GM12891 (cell line): ENCODE measurements at regions not wholly inside any gene's neighbourhood (a gene's known extent, or its start where the extent isn't known, plus 50 kb on each side); places are given as distances from the start of the nearest gene placed in this dataset.

Experiments
- DNase-seq: peaks from one replicate; pipeline ENCODE4 v3.0.0; 2011; ENCODE audit warnings: low spot score; ENCODE audit not compliant: insufficient read length
- FAIRE-seq: peaks from 2 replicates; lab custom pipeline; 2011; peaks lifted over from hg19 to GRCh38; lab: Jason Lieb, UNC
- PAX5 ChIP-seq: IDR thresholded peaks from 2 replicates; pipeline ENCODE4 v1.6.1; 2011; ENCODE audit warnings: low read length, moderate library complexity, mild to moderate bottlenecking; ENCODE audit not compliant: insufficient read depth, severe bottlenecking
- POLR2A ChIP-seq: IDR thresholded peaks from 2 replicates; pipeline ENCODE4 v1.6.1; 2011; ENCODE audit warnings: low read depth, low read length, control low read depth
- POLR2AphosphoS5 ChIP-seq: IDR thresholded peaks from 2 replicates; pipeline ENCODE4 v1.6.1; 2011; ENCODE audit warnings: low read depth, low read length, control low read depth
- POU2F2 ChIP-seq: IDR thresholded peaks from 2 replicates; pipeline ENCODE4 v1.6.1; 2011; ENCODE audit warnings: low read depth, mild to moderate bottlenecking, control low read depth, low read length, moderate library complexity
- SPI1 ChIP-seq: IDR thresholded peaks from 2 replicates; pipeline ENCODE4 v1.6.1; 2011; ENCODE audit warnings: low read depth, low read length, control low read depth
- TAF1 ChIP-seq: IDR thresholded peaks from 2 replicates; pipeline ENCODE4 v1.6.1; 2011; ENCODE audit warnings: low read depth, low read length, control low read depth

DNA sequence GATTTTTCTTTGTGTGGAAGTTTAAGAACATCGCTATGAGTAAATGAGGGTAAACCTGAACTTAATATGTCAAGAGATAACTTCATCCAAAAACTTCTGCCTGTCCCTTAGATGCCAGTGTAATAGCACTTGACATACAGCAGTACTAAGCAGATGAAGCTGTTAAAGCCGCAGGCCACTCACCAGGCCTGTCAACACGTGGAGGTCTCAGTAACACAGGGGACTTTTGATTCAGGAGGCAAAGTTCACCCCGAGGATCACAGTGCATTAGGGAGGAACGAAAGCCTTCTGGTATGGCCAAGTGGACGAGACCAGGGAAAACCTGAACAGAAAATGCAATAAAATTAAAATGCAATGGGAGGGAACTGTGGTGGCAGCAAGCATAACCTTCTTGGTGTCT, 235.7 kb downstream of the CHD9NB start:
- no peak for TF ChIP-seq TAF1
- no peak for TF ChIP-seq SPI1
- TF ChIP-seq POLR2AphosphoS5 = no peak
- TF ChIP-seq POLR2A = no peak
- TF ChIP-seq POU2F2 = no peak
- TF ChIP-seq PAX5 = no peak
- DNase-seq (no peak), FAIRE-seq (no peak)

DNA sequence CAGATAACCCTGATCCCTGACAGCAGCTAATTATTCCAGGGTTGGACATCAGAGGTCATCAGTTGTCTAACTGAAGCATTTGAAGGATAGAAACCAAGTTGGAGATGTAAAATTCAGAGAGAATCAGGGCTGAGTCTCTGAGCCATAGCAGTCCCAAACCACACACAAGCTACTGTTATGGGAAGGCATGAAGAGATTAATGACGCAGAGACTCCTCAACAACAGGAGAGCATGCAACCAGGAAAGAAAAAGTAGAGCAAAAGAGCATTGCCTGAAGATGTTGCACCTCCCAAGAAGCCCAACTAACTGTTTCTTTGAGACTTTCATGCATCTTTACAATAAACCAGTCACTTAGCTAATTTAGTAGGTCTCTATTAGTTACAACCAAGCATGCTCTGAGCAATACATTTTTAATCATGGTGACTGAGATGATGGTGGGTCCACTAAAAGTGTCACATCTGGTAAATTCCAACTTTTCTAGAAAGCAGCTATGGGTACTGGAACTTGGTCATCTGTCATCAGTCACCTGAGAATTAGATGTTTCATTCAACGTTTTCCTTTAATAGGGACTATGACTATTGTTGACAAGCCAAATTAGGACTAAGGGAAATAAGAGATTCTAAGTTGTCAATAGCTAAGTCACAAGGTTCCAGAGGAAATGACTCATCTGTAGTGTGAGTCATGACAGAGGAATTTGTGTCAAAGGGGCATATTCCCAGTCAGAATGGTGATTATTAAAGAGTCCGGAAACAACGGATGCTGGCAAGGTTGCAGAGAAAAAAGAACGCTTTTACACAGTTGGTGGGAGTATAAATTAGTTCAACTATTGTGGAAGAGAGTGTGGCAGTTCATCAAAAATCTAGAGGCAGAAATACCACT, 239.8 kb downstream of the CHD9NB start:
- no peak for FAIRE-seq
- TF ChIP-seq SPI1 (no peak), TAF1 (no peak), PAX5 (no peak), POLR2A (no peak), POLR2AphosphoS5 (no peak), POU2F2 (no peak)
- DNase-seq = no peak

DNA sequence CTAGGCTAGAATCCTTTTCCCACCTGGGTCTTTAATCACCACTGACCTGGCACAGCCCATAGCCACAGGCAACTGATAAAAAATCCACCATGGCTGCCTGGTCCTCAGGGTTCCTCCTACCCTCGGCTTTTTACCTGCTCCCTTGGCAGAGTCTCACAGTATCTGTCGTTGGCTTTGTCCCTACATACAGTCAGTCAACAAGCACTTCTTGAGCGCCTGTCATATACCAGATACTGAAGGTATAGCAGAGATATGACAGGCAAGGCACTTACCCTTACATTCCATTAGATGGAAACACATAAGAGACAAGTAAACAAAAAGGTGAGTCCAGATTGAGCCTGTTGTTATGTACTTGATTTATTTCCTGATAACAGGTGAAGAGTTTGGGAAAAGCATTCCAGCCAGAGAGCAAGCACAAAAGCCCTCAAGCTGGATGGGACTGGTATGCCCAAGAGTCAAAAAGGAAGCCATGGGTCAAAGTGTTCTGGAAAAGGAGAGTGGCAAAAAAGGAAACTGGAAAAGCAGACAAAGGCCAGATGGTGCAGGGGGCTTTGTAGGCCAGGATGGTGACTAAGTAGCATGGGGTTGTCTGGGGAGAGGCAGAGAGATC, 247.0 kb downstream of the CHD9NB start:
- TF ChIP-seq PAX5 (no peak), POU2F2 (no peak), POLR2A (no peak), SPI1 (no peak), TAF1 (no peak), POLR2AphosphoS5 (no peak)
- FAIRE-seq (no peak), DNase-seq (no peak)

DNA sequence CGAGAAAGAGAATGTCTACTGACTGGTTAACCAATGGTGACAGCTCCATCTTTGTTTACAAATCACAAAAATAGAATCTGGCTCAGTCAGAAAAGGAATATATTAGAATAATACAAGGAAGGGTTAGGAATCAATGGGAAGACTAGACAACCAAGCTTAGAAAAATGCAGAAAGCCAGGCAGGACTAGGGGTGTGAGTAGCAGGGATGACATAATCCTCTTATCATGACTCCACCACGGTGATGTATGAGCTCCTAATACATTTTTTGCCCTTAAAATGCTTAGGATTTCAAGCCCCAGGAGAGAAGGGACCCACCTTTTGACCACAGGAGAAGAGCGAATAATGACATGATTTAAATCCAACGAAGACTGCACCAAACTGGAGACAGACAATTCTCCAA, 252.3 kb downstream of the CHD9NB start:
- TF ChIP-seq POLR2AphosphoS5 (no peak), POU2F2 (no peak), TAF1 (no peak), PAX5 (no peak), POLR2A (no peak), SPI1 (no peak)
- DNase-seq = no peak
- no peak for FAIRE-seq

DNA sequence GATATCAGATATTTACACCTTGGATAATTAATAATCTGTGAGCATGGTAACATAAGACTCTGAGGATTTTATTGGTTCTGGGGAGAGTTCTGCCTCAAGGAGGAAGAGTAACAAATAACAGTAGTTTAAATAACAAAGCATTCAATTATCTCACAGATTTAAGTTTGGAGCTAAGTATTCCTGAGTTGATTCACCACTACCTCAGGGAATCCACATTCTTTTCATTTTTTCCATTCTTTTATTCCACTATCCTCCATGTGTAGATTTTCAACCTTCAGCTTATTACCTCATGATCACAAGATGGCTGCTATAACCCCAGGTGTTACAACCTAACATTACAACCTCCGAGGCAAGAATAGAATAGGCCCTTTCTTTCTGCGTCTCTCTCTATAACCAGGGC, 252.2 kb upstream of the TOX3 start:
- DNase-seq = no peak

DNA sequence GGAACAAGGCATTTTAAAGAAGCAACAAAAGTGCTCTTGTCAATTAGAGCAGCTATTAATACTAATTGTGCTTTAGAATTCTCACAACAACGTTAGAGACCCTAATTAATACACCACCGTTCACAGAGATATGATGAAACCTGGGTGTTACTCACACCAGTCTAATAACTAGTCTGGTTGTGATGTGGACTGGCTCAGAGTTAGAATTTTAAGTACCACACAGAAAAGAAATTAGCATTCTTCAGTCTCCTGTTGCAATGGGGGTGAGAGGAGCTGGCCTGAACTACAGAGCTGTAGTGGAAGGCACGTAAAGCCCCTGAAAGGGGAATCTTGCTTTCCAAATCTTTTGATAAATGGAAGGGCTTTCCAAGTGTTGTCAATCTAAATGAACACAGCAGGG, 240.8 kb upstream of the TOX3 start:
- no peak for DNase-seq
- no peak for FAIRE-seq
- TF ChIP-seq POLR2A (no peak), POLR2AphosphoS5 (no peak), POU2F2 (no peak)

More for the DNA sequence above, 252.2 kb upstream of the TOX3 start:
- TF ChIP-seq SPI1 (no peak), POLR2AphosphoS5 (no peak), POU2F2 (no peak), POLR2A (no peak), PAX5 (no peak), TAF1 (no peak)
- FAIRE-seq = no peak

DNA sequence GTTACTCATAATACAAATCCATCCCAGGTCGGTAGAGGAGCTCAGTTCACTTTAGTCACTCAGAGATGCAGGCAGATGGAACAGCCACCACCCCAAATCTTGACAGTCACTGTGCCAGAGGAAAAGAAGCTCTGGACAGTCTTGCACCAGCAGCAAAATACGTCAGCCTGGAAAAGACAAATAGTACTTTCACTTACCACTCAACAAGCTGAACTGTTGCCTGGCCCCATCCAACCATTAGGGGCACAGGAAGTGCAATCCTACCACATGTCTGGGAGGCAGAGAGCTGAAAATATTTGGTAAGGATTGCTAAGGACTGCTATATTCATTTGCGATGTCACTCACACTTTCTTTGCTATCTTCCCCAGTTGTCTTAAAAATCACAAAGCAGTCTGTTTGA, 239.1 kb upstream of the TOX3 start:
- DNase-seq (no peak), FAIRE-seq (no peak)
- TF ChIP-seq PAX5 (no peak), TAF1 (no peak), POLR2A (no peak), SPI1 (no peak), POU2F2 (no peak), POLR2AphosphoS5 (no peak)

DNA sequence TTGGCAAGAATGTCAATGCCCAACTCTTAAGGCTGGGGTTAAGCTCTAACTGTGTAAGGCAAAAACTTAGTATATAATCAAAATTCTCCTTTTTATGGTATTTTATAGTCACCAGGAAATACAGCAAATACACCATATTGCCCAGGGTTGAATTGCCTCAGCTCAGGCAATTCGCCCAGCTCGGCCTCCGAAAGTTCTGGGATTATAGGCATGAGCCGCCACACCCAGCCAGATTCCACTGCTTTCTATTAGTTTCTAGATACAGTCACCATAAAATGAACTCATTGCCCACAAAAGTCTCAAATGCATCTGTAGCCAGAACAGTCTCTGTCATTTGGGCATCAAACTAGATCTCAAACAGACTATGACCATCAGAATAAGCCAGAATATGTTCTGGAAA, 238.7 kb upstream of the TOX3 start:
- FAIRE-seq = no peak
- no peak for TF ChIP-seq POLR2AphosphoS5
- no peak for DNase-seq

DNA sequence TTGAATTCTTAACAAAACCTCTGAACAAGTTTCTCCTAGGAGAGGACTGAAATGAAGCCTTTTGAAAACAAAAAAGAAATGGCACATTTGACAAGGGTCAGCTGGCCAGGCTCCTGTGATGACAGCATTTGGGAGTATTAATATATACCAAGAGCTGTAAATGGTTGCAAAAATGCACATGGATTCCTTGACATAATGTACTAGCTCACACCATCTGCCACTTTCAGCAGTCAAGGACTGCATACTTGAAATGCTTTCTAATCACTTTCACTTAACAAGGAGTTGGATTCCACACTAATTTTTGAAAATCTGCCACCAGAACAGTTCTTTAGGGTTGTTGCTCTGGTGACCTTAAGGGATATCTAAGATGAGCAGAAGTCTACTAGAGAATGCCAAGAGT, 236.7 kb upstream of the TOX3 start:
- FAIRE-seq (no peak), DNase-seq (no peak)
- TF ChIP-seq PAX5 = no peak
- no peak for TF ChIP-seq SPI1
- no peak for TF ChIP-seq POU2F2
- TF ChIP-seq TAF1 = no peak
- no peak for TF ChIP-seq POLR2AphosphoS5
- no peak for TF ChIP-seq POLR2A

DNA sequence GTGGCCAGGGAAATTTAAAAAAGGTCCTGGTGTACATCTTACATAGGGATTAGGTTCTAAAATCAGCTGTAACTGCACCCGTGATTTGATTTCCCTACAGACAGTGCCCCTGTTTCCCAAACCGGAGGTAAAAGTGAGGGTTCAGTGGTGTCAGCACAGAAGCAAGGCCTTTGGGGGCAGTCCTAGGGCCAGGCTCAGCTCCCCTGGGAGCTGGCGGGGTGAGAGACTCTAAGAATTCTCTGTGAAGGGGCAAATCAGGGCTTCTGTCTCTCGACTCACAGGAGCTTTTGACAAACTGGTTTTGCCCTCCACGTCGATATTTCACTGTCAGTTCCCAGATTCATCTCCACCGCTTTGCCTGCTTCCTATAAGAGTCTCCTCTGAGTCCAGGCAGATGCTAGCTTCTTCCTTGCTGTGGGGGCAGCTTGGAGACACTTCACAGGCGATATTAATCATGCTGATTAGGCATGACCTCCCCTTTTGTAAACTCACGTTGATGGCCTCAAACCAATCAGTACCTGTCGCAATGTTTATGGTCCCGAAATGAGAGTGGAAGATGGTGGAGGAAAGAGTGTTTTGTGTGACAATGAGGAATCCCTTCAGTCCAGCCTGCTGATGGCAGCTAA, 234.2 kb upstream of the TOX3 start:
- DNase-seq = no peak
- TF ChIP-seq POLR2A (no peak), POLR2AphosphoS5 (no peak), SPI1 (no peak), TAF1 (no peak), PAX5 (no peak), POU2F2 (no peak)
- no peak for FAIRE-seq
